Gastrocnemius medialis (tissue), 4 donors: ENCODE measurements at regions not wholly inside any gene's neighbourhood (a gene's known extent, or its start where the extent isn't known, plus 50 kb on each side); places are given as distances from the start of the nearest gene placed in this dataset.
"Not testable (repeated sequence)": the region's sequence is repeated elsewhere in the genome, so short reads cannot be mapped to it uniquely, and the experiment has no call there.

Experiments used
- POLR2A ChIP-seq, 2 donors: fragments of 450-650 bp; IDR thresholded peaks; one replicate each; pipeline ENCODE4 v1.6.1; 2017; ENCODE audit warnings: antibody characterized with exemption in 2 of 2, mild to moderate bottlenecking in 2 of 2, moderate library complexity in 2 of 2
- TF ChIP-seq, protein P1 (sequence below), 5 experiments: fragments of 450-650 bp in 3 of 5; fragments of 200-600 bp in 2 of 5; sonication (generic) in 2 of 5; IDR thresholded peaks in 4 of 5; conservative IDR thresholded peaks in 1 of 5; 1 replicate in 4 of 5; 2 replicates in 1 of 5; pipeline ENCODE4 v1.5.1; 2016 to 2019; ENCODE audit warnings: antibody characterized with exemption in 5 of 5, mild to moderate bottlenecking in 3 of 5, moderate library complexity in 3 of 5

DNA sequence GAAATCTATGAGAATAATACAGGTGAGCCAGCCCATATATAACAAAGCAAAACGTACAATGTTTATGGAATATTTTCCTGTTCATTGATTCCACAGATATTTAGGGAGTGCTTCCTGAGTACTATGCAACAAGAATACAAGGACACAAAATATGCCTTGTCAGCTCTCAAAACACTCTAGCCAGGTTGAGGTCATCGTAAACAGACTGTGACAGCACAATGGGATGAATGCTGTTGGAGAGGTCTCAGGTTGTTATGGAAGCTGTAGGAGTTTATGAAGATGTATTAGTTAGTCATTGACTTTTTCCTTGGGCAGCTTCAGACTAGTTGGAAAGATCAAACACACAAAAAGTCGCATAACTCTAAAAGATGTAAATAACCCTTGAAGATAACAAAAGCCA lies 98.1 kb upstream of the SEC22B start:
- TF ChIP-seq, protein P1, sequence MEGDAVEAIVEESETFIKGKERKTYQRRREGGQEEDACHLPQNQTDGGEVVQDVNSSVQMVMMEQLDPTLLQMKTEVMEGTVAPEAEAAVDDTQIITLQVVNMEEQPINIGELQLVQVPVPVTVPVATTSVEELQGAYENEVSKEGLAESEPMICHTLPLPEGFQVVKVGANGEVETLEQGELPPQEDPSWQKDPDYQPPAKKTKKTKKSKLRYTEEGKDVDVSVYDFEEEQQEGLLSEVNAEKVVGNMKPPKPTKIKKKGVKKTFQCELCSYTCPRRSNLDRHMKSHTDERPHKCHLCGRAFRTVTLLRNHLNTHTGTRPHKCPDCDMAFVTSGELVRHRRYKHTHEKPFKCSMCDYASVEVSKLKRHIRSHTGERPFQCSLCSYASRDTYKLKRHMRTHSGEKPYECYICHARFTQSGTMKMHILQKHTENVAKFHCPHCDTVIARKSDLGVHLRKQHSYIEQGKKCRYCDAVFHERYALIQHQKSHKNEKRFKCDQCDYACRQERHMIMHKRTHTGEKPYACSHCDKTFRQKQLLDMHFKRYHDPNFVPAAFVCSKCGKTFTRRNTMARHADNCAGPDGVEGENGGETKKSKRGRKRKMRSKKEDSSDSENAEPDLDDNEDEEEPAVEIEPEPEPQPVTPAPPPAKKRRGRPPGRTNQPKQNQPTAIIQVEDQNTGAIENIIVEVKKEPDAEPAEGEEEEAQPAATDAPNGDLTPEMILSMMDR (IDR thresholded peaks at IDR 0.05 in 4 of 5, conservative IDR thresholded peaks at IDR 0.05 in 1 of 5) = not testable (repeated sequence)
- not testable (repeated sequence) for TF ChIP-seq POLR2A (IDR thresholded peaks at IDR 0.05)
